Thoracic aorta (tissue), 2 donors: ENCODE measurements at regions not wholly inside any gene's neighbourhood (a gene's known extent, or its start where the extent isn't known, plus 50 kb on each side); places are given as distances from the start of the nearest gene placed in this dataset.
"Not testable (repeated sequence)": the region's sequence is repeated elsewhere in the genome, so short reads cannot be mapped to it uniquely, and the experiment has no call there.

Source experiments
- ATAC-seq: fragments of 150-250 bp; one replicate; pipeline ENCODE4 v1.8.0; 2017; ENCODE audit warnings: low read depth; ENCODE audit not compliant: insufficient number of reproducible peaks, low FRiP score
- DNase-seq: peaks from one replicate; pipeline ENCODE4 v3.0.0-alpha.2; 2020; ENCODE audit warnings: low spot score
- H3K27ac ChIP-seq, 2 donors: fragments of 200-600 bp; sonication (generic); 1 replicate in 1 of 2; 2 replicates in 1 of 2; pipeline ENCODE4 v1.5.1; 2016; ENCODE audit warnings: mild to moderate bottlenecking in 2 of 2, moderate library complexity in 2 of 2
- H3K27me3 ChIP-seq: fragments of 200-600 bp; sonication (generic); replicated peaks from 2 replicates; pipeline ENCODE4 v1.6.0; 2016; ENCODE audit warnings: mild to moderate bottlenecking; ENCODE audit not compliant: insufficient read depth
- H3K36me3 ChIP-seq: fragments of 200-600 bp; sonication (generic); one replicate; pipeline ENCODE4 v1.5.1; 2016
- H3K4me1 ChIP-seq, 2 donors: fragments of 200-600 bp; sonication (generic); 1 replicate in 1 of 2; 2 replicates in 1 of 2; pipeline versions ENCODE4 v1.5.1 to v1.6.0; 2016; ENCODE audit warnings: low read depth in 2 of 2, mild to moderate bottlenecking in 1 of 2; ENCODE audit not compliant: control insufficient read depth in 1 of 2
- H3K4me3 ChIP-seq: fragments of 200-600 bp; sonication (generic); 2 replicates; pipeline ENCODE4 v1.5.1; 2016; ENCODE audit warnings: mild to moderate bottlenecking
- H3K9me3 ChIP-seq: fragments of 200-600 bp; sonication (generic); 2 replicates; pipeline ENCODE4 v1.5.1; 2016
- TF ChIP-seq, protein P1 (sequence below): fragments of 200-600 bp; sonication (generic); IDR thresholded peaks from one replicate; pipeline ENCODE4 v1.5.1; 2019; ENCODE audit warnings: antibody characterized with exemption

DNA sequence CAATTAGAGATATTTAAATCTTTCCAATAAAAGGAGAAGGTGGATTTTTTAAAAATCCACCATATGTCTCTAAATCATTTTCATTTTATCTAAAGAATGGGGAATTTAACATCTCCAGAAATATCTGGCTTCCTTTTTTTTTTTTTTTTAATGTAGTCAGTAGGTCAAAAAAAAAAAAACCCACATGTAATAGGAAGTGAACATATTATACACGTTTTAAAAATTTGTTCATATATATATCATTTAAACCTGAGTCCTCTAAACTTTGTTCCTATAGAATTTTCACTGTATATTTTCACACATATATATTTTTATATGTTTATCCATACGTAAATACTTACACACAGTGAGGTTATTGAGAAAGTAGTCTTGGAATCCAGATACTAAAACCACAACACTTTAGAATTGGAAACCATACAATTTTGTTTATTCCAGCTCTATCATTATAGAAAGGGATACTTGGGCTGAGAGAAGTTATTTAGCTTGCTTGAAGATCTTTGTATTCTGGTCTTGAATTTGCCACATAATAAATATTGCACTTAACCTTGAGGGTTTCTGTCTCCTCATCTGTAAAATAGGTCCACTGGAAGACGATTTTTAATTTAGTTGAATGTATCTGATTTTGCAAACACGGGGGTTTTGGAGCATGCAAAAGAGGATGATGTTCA is 62.1 kb upstream of the ZNF217 start:
- Histone ChIP-seq H3K27ac (peak overlapping the region in 1 of 2 donors; percentile 46), H3K27me3 (no peaks in the 10 kb centered on the region), H3K4me1 (peaks cover 24 to 42% of the 10 kb centered on the region in 2 donors)

GRCh38 chr20:53654932-53655624 is 61.4 kb upstream of the ZNF217 start:
- DNase-seq (no peak), ATAC-seq (no peak)
- Histone ChIP-seq H3K9me3 (no peaks in the 10 kb centered on the region), H3K27ac (no peak overlapping the region), H3K36me3 (no peaks in the 10 kb centered on the region), H3K4me3 (no peak overlapping the region), H3K4me1 (peaks cover 24 to 35% of the 10 kb centered on the region in 2 donors), H3K27me3 (no peaks in the 10 kb centered on the region)
- TF ChIP-seq, protein P1, sequence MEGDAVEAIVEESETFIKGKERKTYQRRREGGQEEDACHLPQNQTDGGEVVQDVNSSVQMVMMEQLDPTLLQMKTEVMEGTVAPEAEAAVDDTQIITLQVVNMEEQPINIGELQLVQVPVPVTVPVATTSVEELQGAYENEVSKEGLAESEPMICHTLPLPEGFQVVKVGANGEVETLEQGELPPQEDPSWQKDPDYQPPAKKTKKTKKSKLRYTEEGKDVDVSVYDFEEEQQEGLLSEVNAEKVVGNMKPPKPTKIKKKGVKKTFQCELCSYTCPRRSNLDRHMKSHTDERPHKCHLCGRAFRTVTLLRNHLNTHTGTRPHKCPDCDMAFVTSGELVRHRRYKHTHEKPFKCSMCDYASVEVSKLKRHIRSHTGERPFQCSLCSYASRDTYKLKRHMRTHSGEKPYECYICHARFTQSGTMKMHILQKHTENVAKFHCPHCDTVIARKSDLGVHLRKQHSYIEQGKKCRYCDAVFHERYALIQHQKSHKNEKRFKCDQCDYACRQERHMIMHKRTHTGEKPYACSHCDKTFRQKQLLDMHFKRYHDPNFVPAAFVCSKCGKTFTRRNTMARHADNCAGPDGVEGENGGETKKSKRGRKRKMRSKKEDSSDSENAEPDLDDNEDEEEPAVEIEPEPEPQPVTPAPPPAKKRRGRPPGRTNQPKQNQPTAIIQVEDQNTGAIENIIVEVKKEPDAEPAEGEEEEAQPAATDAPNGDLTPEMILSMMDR: no peak

More for the DNA sequence above, 62.1 kb upstream of the ZNF217 start:
- Histone ChIP-seq H3K9me3 (no peaks in the 10 kb centered on the region), H3K4me3 (no peak overlapping the region), H3K36me3 (no peaks in the 10 kb centered on the region)
- ATAC-seq (no peak), DNase-seq (no peak)
- TF ChIP-seq, protein P1: no peak

- H3K27ac ChIP-seq, DNase-seq, H3K27me3 ChIP-seq, H3K9me3 ChIP-seq, ATAC-seq, H3K4me3 ChIP-seq, H3K36me3 ChIP-seq: not testable (repeated sequence)
- peaks cover 24 to 34% of the 10 kb centered on the region in 2 donors for H3K4me1 ChIP-seq
Measured at GRCh38 chr20:53654521-53654920, 60.9 kb upstream of the ZNF217 start.

DNA sequence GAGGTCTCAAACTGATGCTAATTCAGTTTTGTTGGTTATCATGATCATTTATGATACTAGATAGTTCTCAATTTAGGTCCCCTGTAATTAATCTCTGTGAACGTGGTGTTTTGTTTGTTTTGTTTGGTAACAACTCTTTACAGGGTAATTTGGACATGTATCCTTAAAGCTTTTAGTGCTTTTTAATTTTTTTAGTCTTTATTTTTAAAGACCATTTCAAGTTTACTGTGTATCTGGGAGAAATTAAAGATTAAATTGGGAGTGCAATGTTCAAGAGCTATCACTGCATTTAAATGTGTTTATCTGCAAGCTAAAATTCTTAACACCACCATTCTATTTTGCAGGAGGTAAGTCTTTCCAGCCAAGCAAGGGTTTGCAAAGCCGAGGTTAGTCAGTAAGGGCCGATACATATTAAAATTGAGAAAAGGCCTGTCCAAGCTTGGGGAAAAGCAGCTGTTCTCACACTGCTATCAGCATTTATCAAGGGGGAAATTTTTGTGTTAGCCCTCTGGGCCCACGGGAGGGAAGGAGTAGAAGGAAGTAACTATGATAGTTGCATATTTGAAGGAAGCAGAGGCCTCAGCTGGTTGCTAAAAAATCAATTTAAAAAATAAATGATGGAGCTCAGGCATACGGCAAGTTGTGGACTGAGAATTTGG is 59.3 kb upstream of the ZNF217 start:
- Histone ChIP-seq H3K36me3 (no peaks in the 10 kb centered on the region), H3K9me3 (no peaks in the 10 kb centered on the region), H3K27ac (peak overlapping the region in 1 of 2 donors; percentile 43), H3K4me3 (no peak overlapping the region), H3K27me3 (no peaks in the 10 kb centered on the region), H3K4me1 (peaks cover 24 to 34% of the 10 kb centered on the region in 2 donors)
- TF ChIP-seq, protein P1: no peak
- ATAC-seq (no peak), DNase-seq (no peak)

DNA sequence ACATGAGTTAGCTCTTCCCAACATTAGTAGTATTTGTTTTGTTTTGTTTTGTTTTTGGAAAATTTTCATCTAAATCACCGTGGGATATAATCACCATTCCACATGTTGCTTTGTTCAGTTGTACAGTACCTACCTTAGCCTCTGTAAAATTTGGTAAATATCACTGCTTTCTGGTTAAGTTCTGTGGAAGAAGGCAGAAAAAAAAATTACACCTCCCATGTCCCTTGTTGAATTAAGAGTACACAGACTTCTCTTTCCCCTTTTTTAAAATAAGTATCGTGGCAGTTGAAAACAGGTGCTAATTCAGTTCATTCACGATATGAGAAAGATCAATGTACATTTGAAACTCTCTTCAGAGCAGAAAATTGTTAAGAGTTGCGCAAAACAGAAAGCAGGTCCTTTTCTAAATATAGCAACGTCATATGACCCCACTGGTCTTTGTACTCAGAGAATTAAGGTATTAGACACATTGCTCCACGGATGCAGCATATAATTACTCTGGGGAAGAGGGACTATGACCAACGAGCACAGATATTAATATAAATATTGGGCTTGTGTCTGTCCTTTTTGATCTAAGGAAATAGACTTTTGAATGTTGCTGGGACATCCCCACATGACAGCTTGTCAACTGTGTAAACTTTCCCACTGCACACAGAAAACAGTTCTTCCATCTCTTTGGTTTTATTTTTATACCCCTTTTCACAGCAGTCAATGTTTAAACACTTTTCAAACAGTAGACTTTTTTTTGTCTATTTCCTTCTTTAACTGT is 58.6 kb upstream of the ZNF217 start:
- ATAC-seq: no peak
- TF ChIP-seq, protein P1: no peak
- Histone ChIP-seq H3K9me3 (no peaks in the 10 kb centered on the region), H3K36me3 (no peaks in the 10 kb centered on the region), H3K27ac (peak overlapping the region in 1 of 2 donors; percentile 43), H3K4me3 (peak overlapping the region; percentile 26), H3K4me1 (peaks cover 21 to 28% of the 10 kb centered on the region in 2 donors), H3K27me3 (no peaks in the 10 kb centered on the region)
- no peak for DNase-seq

DNA sequence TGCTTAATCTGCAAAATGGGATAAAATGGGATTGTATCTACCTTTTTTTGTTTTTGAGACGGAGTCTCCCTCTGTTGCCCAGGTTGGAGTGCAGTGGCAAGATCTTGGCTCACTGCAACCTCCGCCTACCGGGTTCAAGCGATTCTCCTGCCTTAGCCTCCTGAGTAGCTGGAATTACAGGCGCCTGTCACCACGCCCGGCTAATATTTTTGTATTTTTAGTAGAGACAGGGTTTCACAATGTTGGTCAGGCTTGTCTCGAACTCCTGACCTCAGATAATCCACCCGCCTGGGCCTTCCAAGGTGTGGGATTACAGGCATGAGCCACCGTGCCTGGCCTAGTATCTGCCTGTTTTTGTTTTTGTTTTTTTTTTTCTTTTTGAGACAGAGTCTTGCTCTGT is 55.9 kb upstream of the ZNF217 start:
- not testable (repeated sequence) for DNase-seq, H3K4me3 ChIP-seq

More for the DNA sequence above, 55.9 kb upstream of the ZNF217 start:
- H3K27ac ChIP-seq, ATAC-seq, H3K9me3 ChIP-seq, H3K27me3 ChIP-seq, H3K36me3 ChIP-seq: not testable (repeated sequence)
- H3K4me1 ChIP-seq: peaks cover 10 to 13% of the 10 kb centered on the region in 2 donors
